Breast epithelium (tissue), 4 donors: ENCODE measurements at regions not wholly inside any gene's neighbourhood (a gene's known extent, or its start where the extent isn't known, plus 50 kb on each side); places are given as distances from the start of the nearest gene placed in this dataset.

Source experiments
- DNase-seq, 2 donors: peaks; one replicate each; pipeline ENCODE4 v3.0.0-alpha.2; 2019; ENCODE audit warnings: low spot score in 2 of 2
- H3K27ac ChIP-seq, 2 donors: fragments of 200-600 bp; sonication (generic) in 1 of 2; one replicate each; pipeline ENCODE4 v1.5.1; 2016 to 2019; ENCODE audit warnings: mild to moderate bottlenecking in 1 of 2
- H3K27me3 ChIP-seq, 2 donors: fragments of 200-600 bp; sonication (generic) in 1 of 2; one replicate each; pipeline versions ENCODE4 v1.5.1 to v1.6.0; 2017 to 2019; ENCODE audit warnings: control low read depth in 1 of 2, mild to moderate bottlenecking in 1 of 2
- H3K36me3 ChIP-seq: fragments of 200-600 bp; one replicate; pipeline ENCODE4 v1.5.1; 2019
- H3K4me1 ChIP-seq, 2 donors: fragments of 200-600 bp; sonication (generic); one replicate each; pipeline ENCODE4 v1.5.1; 2016 to 2019; ENCODE audit warnings: control low read depth in 1 of 2
- H3K4me3 ChIP-seq, 3 donors: fragments of 200-600 bp; sonication (generic); 1 replicate in 2 of 3; 2 replicates in 1 of 3; pipeline ENCODE4 v1.5.1; 2016 to 2019; ENCODE audit warnings: mild to moderate bottlenecking in 3 of 3, moderate library complexity in 2 of 3
- H3K9me3 ChIP-seq, 2 donors: fragments of 200-600 bp; sonication (generic) in 1 of 2; one replicate each; pipeline ENCODE4 v1.5.1; 2016 to 2019; ENCODE audit warnings: control low read depth in 1 of 2
- CTCF ChIP-seq, 3 donors: fragments of 450-650 bp; IDR thresholded peaks; one replicate each; pipeline ENCODE4 v1.5.1; 2016 to 2017; ENCODE audit warnings: antibody characterized with exemption in 3 of 3, mild to moderate bottlenecking in 3 of 3, moderate library complexity in 3 of 3
- POLR2A ChIP-seq: fragments of 450-650 bp; IDR thresholded peaks from one replicate; pipeline ENCODE4 v1.6.1; 2016; ENCODE audit warnings: antibody characterized with exemption, mild to moderate bottlenecking, moderate library complexity
- POLR2AphosphoS5 ChIP-seq, 3 donors: sonication (generic); formaldehyde crosslinking; IDR thresholded peaks; one replicate each; pipeline ENCODE4 v1.6.1; 2017; ENCODE audit warnings: antibody characterized with exemption in 3 of 3
- intact Hi-C: fragments of 100-400 bp; cut with DNase I; formaldehyde crosslinking; loops from one replicate; pipeline ENCODE4 v1.15.1; 2023; ENCODE audit warnings: low total_unique reads

GRCh38 chr1:118716775-118717174 is 271.4 kb downstream of the TBX15 start:
- Histone ChIP-seq H3K27ac (no peak overlapping the region), H3K27me3 (no peaks in the 10 kb centered on the region), H3K36me3 (no peaks in the 10 kb centered on the region), H3K4me1 (no peaks in the 10 kb centered on the region), H3K4me3 (no peak overlapping the region), H3K9me3 (no peaks in the 10 kb centered on the region)
- no peak for DNase-seq
- no peak for TF ChIP-seq POLR2AphosphoS5 (IDR thresholded peaks at IDR 0.05)
- no peak for TF ChIP-seq CTCF (IDR thresholded peaks at IDR 0.05)
- intact Hi-C loops: no loop called here

- H3K4me1 ChIP-seq: no peaks in the 10 kb centered on the region
- TF ChIP-seq POLR2AphosphoS5 (IDR thresholded peaks at IDR 0.05): no peak
- no peak for TF ChIP-seq POLR2A
- no peak for TF ChIP-seq CTCF (IDR thresholded peaks at IDR 0.05)
- no peak overlapping the region for H3K27ac ChIP-seq
- no peaks in the 10 kb centered on the region for H3K9me3 ChIP-seq
- no peaks in the 10 kb centered on the region for H3K27me3 ChIP-seq
- H3K4me3 ChIP-seq: no peak overlapping the region
- no peaks in the 10 kb centered on the region for H3K36me3 ChIP-seq
- no peak for DNase-seq
- intact Hi-C loops: no loop called here
Observed at GRCh38 chr1:118711356-118711755, 276.8 kb downstream of the TBX15 start.

GRCh38 chr1:118698911-118699310 is 289.2 kb downstream of the TBX15 start:
- Histone ChIP-seq H3K27ac (no peak overlapping the region), H3K4me1 (no peaks in the 10 kb centered on the region), H3K9me3 (peaks cover 0 to 4% of the 10 kb centered on the region in 2 donors), H3K36me3 (no peaks in the 10 kb centered on the region), H3K27me3 (no peaks in the 10 kb centered on the region), H3K4me3 (no peak overlapping the region)
- DNase-seq: no peak
- TF ChIP-seq POLR2AphosphoS5 (IDR thresholded peaks at IDR 0.05): no peak
- no peak for TF ChIP-seq CTCF (IDR thresholded peaks at IDR 0.05)
- TF ChIP-seq POLR2A: no peak
- intact Hi-C loops: no loop called here

- Histone ChIP-seq H3K27ac (no peak overlapping the region), H3K27me3 (no peaks in the 10 kb centered on the region), H3K4me3 (no peak overlapping the region), H3K4me1 (no peaks in the 10 kb centered on the region), H3K9me3 (no peaks in the 10 kb centered on the region), H3K36me3 (no peaks in the 10 kb centered on the region)
- DNase-seq: no peak
- TF ChIP-seq POLR2AphosphoS5 (IDR thresholded peaks at IDR 0.05) (no peak), CTCF (IDR thresholded peaks at IDR 0.05) (no peak), POLR2A (no peak)
- intact Hi-C loops: no loop called here
Observed at GRCh38 chr1:118692143-118692542, 296.0 kb downstream of the TBX15 start.

- no peak for DNase-seq
- Histone ChIP-seq H3K27me3 (no peaks in the 10 kb centered on the region), H3K9me3 (no peaks in the 10 kb centered on the region), H3K4me1 (no peaks in the 10 kb centered on the region), H3K36me3 (no peaks in the 10 kb centered on the region), H3K27ac (no peak overlapping the region), H3K4me3 (no peak overlapping the region)
- TF ChIP-seq POLR2AphosphoS5 (IDR thresholded peaks at IDR 0.05): no peak
- no peak for TF ChIP-seq POLR2A
- no peak for TF ChIP-seq CTCF (IDR thresholded peaks at IDR 0.05)
- intact Hi-C loops: no loop called here
Observed at GRCh38 chr1:118688891-118689290, 299.3 kb downstream of the TBX15 start.
